ENCODE measurements at regions not wholly inside any gene's neighbourhood (a gene's known extent, or its start where the extent isn't known, plus 50 kb on each side); places are given as distances from the start of the nearest gene placed in this dataset.
A peak's percentile ranks its signal among the peaks of the same experiment; 100 is the strongest.
"Not testable (repeated sequence)": the region's sequence is repeated elsewhere in the genome, so short reads cannot be mapped to it uniquely, and the experiment has no call there.

GRCh38 chr7:52620849-52621248, 414.6 kb upstream of the POM121L12 start:
- intact Hi-C loops (cut with DNase I), result no loop called here
- DNase-seq, result no peak

GRCh38 chr7:52616552-52616951, 418.9 kb upstream of the POM121L12 start:
- DNase-seq, result no peak
- intact Hi-C loops (cut with DNase I), result no loop called here

- no peak for DNase-seq
These were observed 420.3 kb upstream of the POM121L12 start for GRCh38 chr7:52615021-52615695.

GRCh38 chr7:52609511-52609910, 425.9 kb upstream of the POM121L12 start:
- no peak for DNase-seq
- intact Hi-C loops (cut with DNase I), result no loop called here

More at GRCh38 chr7:52615021-52615695, 420.3 kb upstream of the POM121L12 start:
- intact Hi-C loops (cut with DNase I), result loop anchor here (2.0 kb wide), 1 partner anchor 20 kb away; no protein-coding TSS in a partner anchor

- intact Hi-C loops (cut with DNase I), result no loop called here
- DNase-seq, result no peak
These were observed 442.7 kb upstream of the POM121L12 start for GRCh38 chr7:52592698-52593097.

- DNase-seq, result no peak
- intact Hi-C loops (cut with DNase I), result no loop called here
These were observed 448.7 kb upstream of the POM121L12 start for GRCh38 chr7:52586704-52587103.

GRCh38 chr7:52584041-52584440, 451.4 kb upstream of the POM121L12 start:
- intact Hi-C loops (cut with DNase I), result no loop called here
- DNase-seq, result no peak

- intact Hi-C loops (cut with DNase I), result not testable (repeated sequence)
- peak in 1 of 10 donors; percentile 79 for DNase-seq
These were observed 462.3 kb upstream of the POM121L12 start for GRCh38 chr7:52573141-52573540.

- DNase-seq, result no peak
These were observed 464.4 kb upstream of the POM121L12 start for GRCh38 chr7:52571026-52571425.

GRCh38 chr7:52569151-52569550, 466.3 kb upstream of the POM121L12 start:
- intact Hi-C loops (cut with DNase I), result no loop called here
- DNase-seq, result no peak

More at GRCh38 chr7:52571026-52571425, 464.4 kb upstream of the POM121L12 start:
- intact Hi-C loops (cut with DNase I), result no loop called here

GRCh38 chr7:52565974-52566373, 469.5 kb upstream of the POM121L12 start:
- DNase-seq, result no peak
- intact Hi-C loops (cut with DNase I), result no loop called here

- intact Hi-C loops (cut with DNase I), result no loop called here
- DNase-seq, result peak in 1 of 10 donors; percentile 69
These were observed 479.6 kb upstream of the POM121L12 start for GRCh38 chr7:52555805-52556204.

GRCh38 chr7:52547308-52547910, 488.0 kb upstream of the POM121L12 start:
- intact Hi-C loops (cut with DNase I), result no loop called here
- no peak for DNase-seq

- intact Hi-C loops (cut with DNase I); DNase-seq: not testable (repeated sequence)
These were observed 494.2 kb upstream of the POM121L12 start for GRCh38 chr7:52541198-52541765.

- intact Hi-C loops (cut with DNase I), result no loop called here
These were observed 495.4 kb upstream of the POM121L12 start for GRCh38 chr7:52540041-52540440.

GRCh38 chr7:52539414-52539813, 496.0 kb upstream of the POM121L12 start:
- intact Hi-C loops (cut with DNase I), result no loop called here

More at GRCh38 chr7:52540041-52540440, 495.4 kb upstream of the POM121L12 start:
- DNase-seq, result no peak

GRCh38 chr7:52537051-52537450, 498.4 kb upstream of the POM121L12 start:
- intact Hi-C loops (cut with DNase I), result no loop called here
- DNase-seq, result no peak

More at GRCh38 chr7:52539414-52539813, 496.0 kb upstream of the POM121L12 start:
- DNase-seq, result no peak

GRCh38 chr7:52525772-52526341, 509.6 kb upstream of the POM121L12 start:
- no peak for DNase-seq
- intact Hi-C loops (cut with DNase I), result no loop called here

GRCh38 chr7:52518869-52519268, 516.6 kb upstream of the POM121L12 start:
- no peak for DNase-seq
- intact Hi-C loops (cut with DNase I), result no loop called here

GRCh38 chr7:52512656-52513055, 522.8 kb upstream of the POM121L12 start:
- intact Hi-C loops (cut with DNase I), result no loop called here
- no peak for DNase-seq

- DNase-seq, result no peak
- intact Hi-C loops (cut with DNase I), result no loop called here
These were observed 527.7 kb upstream of the POM121L12 start for GRCh38 chr7:52507546-52508255.

All from posterior cingulate gyrus (tissue), 11 donors.